Hepatocyte (in vitro differentiated cells): ENCODE measurements at regions not wholly inside any gene's neighbourhood (a gene's known extent, or its start where the extent isn't known, plus 50 kb on each side); places are given as distances from the start of the nearest gene placed in this dataset.
"Not testable (repeated sequence)": the region's sequence is repeated elsewhere in the genome, so short reads cannot be mapped to it uniquely, and the experiment has no call there.

Source experiments
- DNase-seq: peaks from one replicate; pipeline ENCODE4 v3.0.0-alpha.2; 2016; ENCODE audit warnings: low spot score
- H2AFZ ChIP-seq: fragments of 200-600 bp; sonication (generic); 2 replicates; pipeline ENCODE4 v1.6.0; 2016; ENCODE audit warnings: antibody characterized with exemption, mild to moderate bottlenecking
- H3K27ac ChIP-seq: fragments of 200-600 bp; sonication (generic); 2 replicates; pipeline ENCODE4 v1.5.1; 2016; ENCODE audit warnings: mild to moderate bottlenecking
- H3K27me3 ChIP-seq: fragments of 200-600 bp; sonication (generic); 2 replicates; pipeline ENCODE4 v1.6.1; 2016
- H3K36me3 ChIP-seq: fragments of 200-600 bp; sonication (generic); replicated peaks from 2 replicates; pipeline ENCODE4 v1.5.1; 2016; ENCODE audit warnings: low read depth; ENCODE audit not compliant: insufficient read depth
- H3K4me1 ChIP-seq: fragments of 200-600 bp; sonication (generic); 2 replicates; pipeline ENCODE4 v1.5.1; 2016; ENCODE audit warnings: mild to moderate bottlenecking, moderate library complexity; ENCODE audit not compliant: insufficient read depth
- H3K4me2 ChIP-seq: fragments of 200-600 bp; sonication (generic); 2 replicates; pipeline ENCODE4 v1.6.0; 2016
- H3K4me3 ChIP-seq: fragments of 200-600 bp; sonication (generic); 2 replicates; pipeline ENCODE4 v1.5.1; 2016; ENCODE audit warnings: mild to moderate bottlenecking
- H3K79me2 ChIP-seq: fragments of 200-600 bp; sonication (generic); 2 replicates; pipeline ENCODE4 v1.6.0; 2017; ENCODE audit warnings: mild to moderate bottlenecking
- H3K9me2 ChIP-seq: fragments of 200-600 bp; sonication (generic); replicated peaks from 2 replicates; pipeline ENCODE4 v1.6.0; 2017; ENCODE audit warnings: mild to moderate bottlenecking; ENCODE audit not compliant: insufficient read depth
- H3K9me3 ChIP-seq: fragments of 200-600 bp; sonication (generic); 2 replicates; pipeline ENCODE4 v1.5.1; 2016; ENCODE audit warnings: low read depth, mild to moderate bottlenecking
- H4K20me1 ChIP-seq: fragments of 200-600 bp; sonication (generic); 2 replicates; pipeline ENCODE4 v1.6.0; 2016; ENCODE audit warnings: mild to moderate bottlenecking; ENCODE audit not compliant: insufficient read depth, poor library complexity, severe bottlenecking
- EZH2 ChIP-seq: fragments of 200-600 bp; sonication (generic); IDR thresholded peaks from 2 replicates; pipeline ENCODE4 v1.6.1; 2016; ENCODE audit warnings: antibody characterized with exemption, mild to moderate bottlenecking, borderline replicate concordance
- EZH2phosphoT487 ChIP-seq: fragments of 200-600 bp; sonication (generic); IDR thresholded peaks from one replicate; pipeline ENCODE4 v1.6.1; 2018; ENCODE audit warnings: antibody characterized with exemption, mild to moderate bottlenecking, low read depth, moderate library complexity; ENCODE audit not compliant: unreplicated experiment, severe bottlenecking
- WGBS: methylation state at CpG from one replicate; pipeline ENCODE4 v1.1.6; 2016; ENCODE audit warnings: low lambda C conversion rate; ENCODE audit errors: missing lambda C conversion rate; 5-methylcytosine and 5-hydroxymethylcytosine counted together
- TF ChIP-seq, protein P1 (sequence below): fragments of 200-600 bp; sonication (generic); IDR thresholded peaks from 2 replicates; pipeline ENCODE4 v1.5.1; 2016; ENCODE audit warnings: antibody characterized with exemption, mild to moderate bottlenecking; ENCODE audit not compliant: poor library complexity

DNA sequence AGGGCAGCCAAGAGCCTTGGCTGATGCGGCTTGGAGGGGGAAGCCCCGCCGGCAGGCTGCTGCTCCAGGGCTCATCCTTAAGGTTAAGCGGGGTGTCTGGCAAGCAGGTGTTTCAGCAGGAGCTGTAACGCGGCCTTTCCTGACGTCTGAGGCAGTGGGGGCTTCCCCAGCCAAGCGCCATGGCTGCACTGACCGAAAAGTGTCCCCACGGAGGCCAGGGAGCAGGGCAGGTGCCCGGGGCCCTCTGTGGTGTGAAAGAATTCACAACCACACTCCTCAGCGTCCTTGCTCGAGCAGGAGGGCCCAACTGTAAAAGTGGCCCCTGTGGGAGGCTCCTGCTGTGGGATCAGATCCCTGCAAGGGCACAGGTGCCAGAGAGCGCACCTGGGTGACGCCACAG lies 79.2 kb downstream of the DHCR7 start:
- no peaks in the 10 kb centered on the region for H3K4me1 ChIP-seq
- TF ChIP-seq, protein P1, sequence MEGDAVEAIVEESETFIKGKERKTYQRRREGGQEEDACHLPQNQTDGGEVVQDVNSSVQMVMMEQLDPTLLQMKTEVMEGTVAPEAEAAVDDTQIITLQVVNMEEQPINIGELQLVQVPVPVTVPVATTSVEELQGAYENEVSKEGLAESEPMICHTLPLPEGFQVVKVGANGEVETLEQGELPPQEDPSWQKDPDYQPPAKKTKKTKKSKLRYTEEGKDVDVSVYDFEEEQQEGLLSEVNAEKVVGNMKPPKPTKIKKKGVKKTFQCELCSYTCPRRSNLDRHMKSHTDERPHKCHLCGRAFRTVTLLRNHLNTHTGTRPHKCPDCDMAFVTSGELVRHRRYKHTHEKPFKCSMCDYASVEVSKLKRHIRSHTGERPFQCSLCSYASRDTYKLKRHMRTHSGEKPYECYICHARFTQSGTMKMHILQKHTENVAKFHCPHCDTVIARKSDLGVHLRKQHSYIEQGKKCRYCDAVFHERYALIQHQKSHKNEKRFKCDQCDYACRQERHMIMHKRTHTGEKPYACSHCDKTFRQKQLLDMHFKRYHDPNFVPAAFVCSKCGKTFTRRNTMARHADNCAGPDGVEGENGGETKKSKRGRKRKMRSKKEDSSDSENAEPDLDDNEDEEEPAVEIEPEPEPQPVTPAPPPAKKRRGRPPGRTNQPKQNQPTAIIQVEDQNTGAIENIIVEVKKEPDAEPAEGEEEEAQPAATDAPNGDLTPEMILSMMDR = no peak
- TF ChIP-seq EZH2phosphoT487 (no peak), EZH2 (no peak)
- no peaks in the 10 kb centered on the region for H3K27me3 ChIP-seq
- no peak overlapping the region for H2AFZ ChIP-seq
- H3K9me2 ChIP-seq = no peaks in the 10 kb centered on the region
- no peak overlapping the region for H3K27ac ChIP-seq
- H4K20me1 ChIP-seq = no peaks in the 10 kb centered on the region
- DNase-seq = no peak
- no peaks in the 10 kb centered on the region for H3K36me3 ChIP-seq
- no peaks in the 10 kb centered on the region for H3K9me3 ChIP-seq
- 88% methylated on average over 15 of the region's 15 CpGs for WGBS
- H3K4me3 ChIP-seq = no peak overlapping the region
- H3K79me2 ChIP-seq = no peaks in the 10 kb centered on the region
- H3K4me2 ChIP-seq = no peak overlapping the region

DNA sequence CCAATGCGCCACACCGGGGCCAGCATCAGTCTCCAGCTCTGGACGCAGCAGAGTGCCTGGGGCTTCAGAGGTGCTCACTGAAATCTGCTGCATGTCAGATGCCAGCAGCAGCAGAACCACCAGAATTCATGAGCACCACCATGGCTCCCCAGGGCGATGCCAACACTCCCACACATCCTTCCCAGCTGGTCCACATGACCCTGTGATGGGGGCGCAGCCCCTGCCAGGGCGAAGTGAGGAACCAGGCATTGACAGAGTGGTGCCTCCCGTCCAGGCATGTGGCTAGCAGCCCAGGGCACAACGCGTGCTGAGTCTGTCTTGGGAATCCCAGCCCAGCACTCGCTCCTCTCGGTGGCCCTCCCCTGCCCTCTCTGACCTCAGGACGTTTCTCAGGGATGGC lies 80.4 kb downstream of the DHCR7 start:
- Histone ChIP-seq H3K9me2 (no peaks in the 10 kb centered on the region), H3K4me2 (no peak overlapping the region), H3K4me1 (no peaks in the 10 kb centered on the region), H3K27me3 (no peaks in the 10 kb centered on the region), H3K36me3 (no peaks in the 10 kb centered on the region), H2AFZ (no peak overlapping the region), H3K79me2 (no peaks in the 10 kb centered on the region), H3K27ac (no peak overlapping the region), H3K9me3 (no peaks in the 10 kb centered on the region), H3K4me3 (no peak overlapping the region), H4K20me1 (no peaks in the 10 kb centered on the region)
- 86% methylated on average over 12 of the region's 12 CpGs for WGBS
- TF ChIP-seq EZH2phosphoT487 = no peak
- no peak for DNase-seq

DNA sequence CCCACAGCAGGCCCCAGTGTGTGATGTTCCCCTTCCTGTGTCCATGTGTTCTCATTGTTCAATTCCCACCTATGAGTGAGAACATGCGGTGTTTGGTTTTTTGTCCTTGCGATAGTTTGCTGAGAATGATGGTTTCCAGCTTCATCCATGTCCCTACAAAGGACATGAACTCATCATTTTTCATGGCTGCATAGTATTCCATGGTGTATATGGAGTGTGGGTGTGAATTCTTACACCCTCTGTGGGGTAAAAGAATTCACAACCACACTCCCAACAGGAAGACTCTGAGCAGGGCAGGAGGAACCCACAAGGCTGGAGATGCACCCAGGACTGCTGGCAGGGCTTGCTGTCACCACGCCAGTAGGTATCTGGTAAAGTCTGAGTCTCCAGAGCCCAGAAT lies 80.9 kb downstream of the DHCR7 start:
- not testable (repeated sequence) for H3K9me3 ChIP-seq, H3K79me2 ChIP-seq, H3K4me2 ChIP-seq, H2AFZ ChIP-seq, H3K4me3 ChIP-seq, H3K4me1 ChIP-seq, H3K27ac ChIP-seq, H4K20me1 ChIP-seq, DNase-seq, H3K9me2 ChIP-seq, H3K27me3 ChIP-seq, H3K36me3 ChIP-seq
- WGBS = 83% methylated on average over 2 of the region's 3 CpGs

DNA sequence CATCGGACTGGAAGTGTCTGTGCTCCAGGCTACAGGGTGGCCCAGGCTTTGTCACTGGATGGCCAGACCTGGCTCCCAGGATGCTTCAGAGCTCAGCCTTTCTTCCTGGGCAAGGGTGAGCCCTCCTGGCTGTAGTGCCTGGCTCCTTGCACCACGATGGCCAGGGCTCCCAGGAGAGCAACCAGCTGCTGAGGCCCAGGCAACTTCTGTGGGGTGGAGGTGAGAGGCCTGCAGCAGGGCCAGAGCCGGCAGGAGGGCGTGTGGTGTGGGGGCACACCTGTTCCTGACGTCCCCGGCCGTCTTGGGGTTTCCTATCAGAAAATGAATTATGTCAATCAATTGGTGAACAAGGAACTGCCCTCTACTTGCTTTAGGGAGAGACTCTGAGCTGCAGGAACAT lies 82.1 kb downstream of the DHCR7 start:
- no peaks in the 10 kb centered on the region for H4K20me1 ChIP-seq
- no peak for DNase-seq
- no peaks in the 10 kb centered on the region for H3K36me3 ChIP-seq
- no peaks in the 10 kb centered on the region for H3K27me3 ChIP-seq
- H3K4me1 ChIP-seq = no peaks in the 10 kb centered on the region
- H2AFZ ChIP-seq = no peak overlapping the region
- no peaks in the 10 kb centered on the region for H3K9me3 ChIP-seq
- 77% methylated on average over 7 of the region's 7 CpGs for WGBS
- H3K9me2 ChIP-seq = no peaks in the 10 kb centered on the region
- no peak overlapping the region for H3K4me2 ChIP-seq
- H3K27ac ChIP-seq = no peak overlapping the region
- no peaks in the 10 kb centered on the region for H3K79me2 ChIP-seq
- no peak overlapping the region for H3K4me3 ChIP-seq
- TF ChIP-seq EZH2 = no peak
- TF ChIP-seq EZH2phosphoT487 = no peak
- TF ChIP-seq, protein P1 = no peak

DNA sequence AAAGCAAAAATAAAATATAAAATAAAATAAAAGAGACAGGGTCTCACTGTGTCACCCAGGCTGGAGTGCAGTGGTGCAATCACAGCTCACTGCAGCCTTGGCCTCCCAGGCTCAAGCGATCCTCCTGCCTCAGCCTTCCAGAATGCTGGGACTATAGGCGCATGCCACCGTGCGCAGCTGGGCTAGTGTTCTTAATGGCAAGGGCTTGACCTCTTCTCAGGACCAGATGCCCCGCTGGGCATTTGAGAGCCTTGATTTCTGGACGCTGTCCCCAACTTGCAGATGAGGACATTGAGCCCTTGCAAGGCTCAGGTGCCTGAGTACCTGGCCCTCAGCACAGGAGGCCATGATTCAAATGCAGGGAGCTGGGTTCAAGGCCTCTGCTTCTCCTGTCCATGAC lies 82.6 kb downstream of the DHCR7 start:
- 94% methylated on average over 6 of the region's 6 CpGs for WGBS
- Histone ChIP-seq H3K27me3 (no peaks in the 10 kb centered on the region), H4K20me1 (no peaks in the 10 kb centered on the region), H3K79me2 (no peaks in the 10 kb centered on the region), H3K4me2 (no peak overlapping the region), H3K4me3 (no peak overlapping the region), H3K9me2 (no peaks in the 10 kb centered on the region), H3K4me1 (no peaks in the 10 kb centered on the region), H3K27ac (no peak overlapping the region), H2AFZ (no peak overlapping the region), H3K36me3 (no peaks in the 10 kb centered on the region), H3K9me3 (no peaks in the 10 kb centered on the region)
- no peak for DNase-seq
- TF ChIP-seq, protein P1 = no peak
- no peak for TF ChIP-seq EZH2
- no peak for TF ChIP-seq EZH2phosphoT487
